ENCODE measurements at regions not wholly inside any gene's neighbourhood (a gene's known extent, or its start where the extent isn't known, plus 50 kb on each side); places are given as distances from the start of the nearest gene placed in this dataset.

GRCh38 chr7:136069840-136070529, 92.8 kb upstream of the MTPN start:
- Histone ChIP-seq H3K9me3 (ENCODE audit: control insufficient read depth in 2 of 2, insufficient read depth in 1 of 2, low read depth in 1 of 2, low read length in 1 of 2) (no peaks in the 10 kb centered on the region), H3K27me3 (ENCODE audit: control insufficient read depth in 3 of 3, insufficient read depth in 3 of 3, low read length in 3 of 3) (no peaks in the 10 kb centered on the region), H3K4me1 (ENCODE audit: control insufficient read depth in 3 of 3, insufficient read depth in 2 of 3, low read depth in 1 of 3, low read length in 2 of 3) (no peaks in the 10 kb centered on the region), H3K27ac (ENCODE audit: low read depth in 1 of 3, low read length in 2 of 3) (no peak overlapping the region), H3K4me3 (ENCODE audit: low read depth in 1 of 3, low read length in 3 of 3) (no peak overlapping the region), H3K36me3 (ENCODE audit: control insufficient read depth in 3 of 3, insufficient read depth in 2 of 3, low read depth in 1 of 3, low read length in 3 of 3) (no peaks in the 10 kb centered on the region)
- 87 to 97% (median 94%) methylated on average over 1 of the region's 1 CpG for WGBS, 3 donors
- FAIRE-seq: no peak
- DNase-seq: no peak

DNA sequence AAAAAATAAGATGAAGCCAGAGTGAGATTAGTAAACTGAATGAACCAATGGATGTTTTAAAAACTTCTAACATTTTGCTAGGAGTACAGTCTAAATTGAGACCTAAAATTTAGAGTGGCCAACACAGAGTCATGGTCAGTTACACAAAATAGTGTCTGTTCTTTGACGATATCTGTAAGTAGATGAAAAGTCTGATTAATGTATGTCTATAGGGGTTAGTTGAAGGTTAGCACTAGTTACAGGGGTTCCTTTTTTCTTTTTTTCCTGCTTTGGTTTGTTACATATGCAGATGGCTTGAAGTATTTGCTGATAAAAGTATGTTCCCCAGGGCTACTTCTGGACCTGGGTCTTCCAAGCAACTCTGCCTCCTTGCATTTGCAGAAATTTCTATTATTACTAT, 90.1 kb upstream of the MTPN start:
- FAIRE-seq: no peak
- 72 to 81% (median 76%) methylated on average over 1 of the region's 1 CpG for WGBS, 3 donors

DNA sequence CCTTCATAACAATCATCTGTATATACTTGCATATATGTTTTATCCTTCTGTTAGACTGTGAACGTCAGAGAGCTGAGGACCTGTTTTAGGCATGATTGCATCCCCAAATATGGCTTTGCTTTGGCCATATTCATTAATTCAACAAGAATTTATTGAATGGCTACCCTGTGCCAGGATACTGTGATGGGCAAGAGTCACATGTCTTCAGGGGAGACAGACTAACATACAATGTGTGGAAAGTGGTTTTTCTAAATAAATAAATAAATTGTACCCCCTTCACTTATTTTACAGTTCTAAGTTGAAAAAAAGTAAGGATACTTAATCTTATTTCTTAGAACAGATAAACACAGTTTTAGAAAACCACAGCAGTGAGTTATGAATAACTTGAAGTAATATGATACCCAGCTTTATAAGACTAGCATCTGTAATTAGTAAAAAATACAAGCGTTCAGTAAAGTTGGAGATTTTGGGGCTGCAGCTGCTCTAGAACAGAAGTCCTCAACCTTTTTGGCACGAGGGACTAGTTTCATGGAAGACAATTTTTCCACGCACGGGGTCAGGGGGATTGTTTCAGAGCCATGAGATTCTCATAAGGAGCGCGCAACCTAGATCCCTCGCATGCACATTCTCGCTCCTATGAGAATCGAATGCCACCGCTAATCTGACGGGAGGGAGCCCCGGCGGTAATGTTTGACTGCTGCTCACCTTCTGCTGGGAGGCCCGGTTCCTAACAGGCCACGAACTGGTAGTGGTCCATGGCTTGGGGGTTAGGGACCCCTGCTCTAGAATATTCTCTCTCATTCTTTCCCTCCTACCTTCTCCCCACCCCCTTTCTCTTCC, 89.4 kb upstream of the MTPN start:
- DNase-seq (no peak), FAIRE-seq (no peak)
- Histone ChIP-seq H3K36me3 (ENCODE audit: control insufficient read depth in 3 of 3, insufficient read depth in 2 of 3, low read depth in 1 of 3, low read length in 3 of 3) (no peaks in the 10 kb centered on the region), H3K4me3 (ENCODE audit: low read depth in 1 of 3, low read length in 3 of 3) (no peak overlapping the region), H3K4me1 (ENCODE audit: control insufficient read depth in 3 of 3, insufficient read depth in 2 of 3, low read depth in 1 of 3, low read length in 2 of 3) (no peaks in the 10 kb centered on the region), H3K9me3 (ENCODE audit: control insufficient read depth in 2 of 2, insufficient read depth in 1 of 2, low read depth in 1 of 2, low read length in 1 of 2) (no peaks in the 10 kb centered on the region), H3K27me3 (ENCODE audit: control insufficient read depth in 3 of 3, insufficient read depth in 3 of 3, low read length in 3 of 3) (no peaks in the 10 kb centered on the region), H3K27ac (ENCODE audit: low read depth in 1 of 3, low read length in 2 of 3) (no peak overlapping the region)
- 85 to 89% (median 88%) methylated on average over 16 of the region's 16 CpGs for WGBS, 3 donors

More for the DNA sequence above, 90.1 kb upstream of the MTPN start:
- Histone ChIP-seq H3K4me3 (ENCODE audit: low read depth in 1 of 3, low read length in 3 of 3) (no peak overlapping the region), H3K4me1 (ENCODE audit: control insufficient read depth in 3 of 3, insufficient read depth in 2 of 3, low read depth in 1 of 3, low read length in 2 of 3) (no peaks in the 10 kb centered on the region), H3K27me3 (ENCODE audit: control insufficient read depth in 3 of 3, insufficient read depth in 3 of 3, low read length in 3 of 3) (no peaks in the 10 kb centered on the region), H3K9me3 (ENCODE audit: control insufficient read depth in 2 of 2, insufficient read depth in 1 of 2, low read depth in 1 of 2, low read length in 1 of 2) (no peaks in the 10 kb centered on the region), H3K36me3 (ENCODE audit: control insufficient read depth in 3 of 3, insufficient read depth in 2 of 3, low read depth in 1 of 3, low read length in 3 of 3) (no peaks in the 10 kb centered on the region), H3K27ac (ENCODE audit: low read depth in 1 of 3, low read length in 2 of 3) (no peak overlapping the region)
- no peak for DNase-seq

DNA sequence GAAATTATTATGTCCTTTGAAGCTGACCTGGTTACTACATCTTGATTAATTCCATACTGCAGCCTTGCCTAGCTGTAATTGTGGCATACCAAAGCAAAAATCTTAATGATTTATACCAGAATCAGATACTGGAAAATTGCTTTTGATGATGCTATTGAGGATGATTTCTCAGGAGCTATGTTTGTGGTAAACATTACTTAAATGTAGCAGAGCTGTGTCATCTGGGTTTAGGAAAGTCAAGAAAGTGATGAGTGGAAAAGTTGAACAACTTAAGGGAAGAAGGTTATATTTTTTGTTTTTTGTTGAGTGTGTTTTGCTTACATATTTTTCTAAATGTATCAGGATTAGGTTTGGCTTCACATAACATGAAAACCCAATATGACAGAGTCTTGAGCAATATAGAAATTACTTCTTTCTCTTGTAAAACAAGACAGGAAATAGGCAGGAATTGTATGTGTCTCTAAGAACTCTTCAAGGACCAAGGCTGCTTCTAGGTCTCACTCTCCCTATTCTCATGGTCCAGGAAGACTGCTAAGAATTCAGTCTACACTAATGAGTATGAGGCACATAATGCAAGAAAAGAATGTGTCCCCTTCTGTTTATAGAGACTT, 87.6 kb upstream of the MTPN start:
- no peak for DNase-seq
- Histone ChIP-seq H3K27ac (ENCODE audit: low read depth in 1 of 3, low read length in 2 of 3) (no peak overlapping the region), H3K4me1 (ENCODE audit: control insufficient read depth in 3 of 3, insufficient read depth in 2 of 3, low read depth in 1 of 3, low read length in 2 of 3) (no peaks in the 10 kb centered on the region), H3K36me3 (ENCODE audit: control insufficient read depth in 3 of 3, insufficient read depth in 2 of 3, low read depth in 1 of 3, low read length in 3 of 3) (no peaks in the 10 kb centered on the region), H3K4me3 (ENCODE audit: low read depth in 1 of 3, low read length in 3 of 3) (no peak overlapping the region), H3K9me3 (ENCODE audit: control insufficient read depth in 2 of 2, insufficient read depth in 1 of 2, low read depth in 1 of 2, low read length in 1 of 2) (no peaks in the 10 kb centered on the region), H3K27me3 (ENCODE audit: control insufficient read depth in 3 of 3, insufficient read depth in 3 of 3, low read length in 3 of 3) (no peaks in the 10 kb centered on the region)
- no peak for FAIRE-seq

DNA sequence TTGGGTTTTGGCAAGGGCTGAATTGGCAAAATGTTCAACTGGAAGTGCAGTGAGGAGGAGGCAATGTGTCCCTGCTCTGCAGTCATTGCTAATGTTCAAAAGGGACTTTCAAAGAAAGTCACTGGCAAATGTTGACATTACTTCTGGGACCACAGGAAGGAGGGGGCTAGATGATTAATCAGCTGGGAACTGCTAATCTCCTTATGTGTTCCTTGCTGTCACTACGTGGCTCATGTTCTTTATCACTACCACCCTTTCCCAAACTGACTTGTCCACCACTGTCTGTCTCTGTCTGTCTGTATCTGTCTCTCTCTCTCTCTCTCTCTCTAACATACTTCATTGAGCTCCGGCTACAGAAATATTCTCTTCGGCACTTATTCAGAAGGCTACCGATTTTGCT, 86.9 kb upstream of the MTPN start:
- no peak for FAIRE-seq

GRCh38 chr7:136063326-136063666, 86.1 kb upstream of the MTPN start:
- FAIRE-seq: no peak
- Histone ChIP-seq H3K9me3 (ENCODE audit: control insufficient read depth in 2 of 2, insufficient read depth in 1 of 2, low read depth in 1 of 2, low read length in 1 of 2) (no peaks in the 10 kb centered on the region), H3K4me1 (ENCODE audit: control insufficient read depth in 3 of 3, insufficient read depth in 2 of 3, low read depth in 1 of 3, low read length in 2 of 3) (no peaks in the 10 kb centered on the region), H3K36me3 (ENCODE audit: control insufficient read depth in 3 of 3, insufficient read depth in 2 of 3, low read depth in 1 of 3, low read length in 3 of 3) (no peaks in the 10 kb centered on the region), H3K27ac (ENCODE audit: low read depth in 1 of 3, low read length in 2 of 3) (no peak overlapping the region), H3K27me3 (ENCODE audit: control insufficient read depth in 3 of 3, insufficient read depth in 3 of 3, low read length in 3 of 3) (no peaks in the 10 kb centered on the region), H3K4me3 (ENCODE audit: low read depth in 1 of 3, low read length in 3 of 3) (no peak overlapping the region)
- WGBS, 3 donors: 81 to 89% (median 81%) methylated on average over 3 of the region's 3 CpGs
- no peak for DNase-seq

More for the DNA sequence above, 86.9 kb upstream of the MTPN start:
- H3K9me3 ChIP-seq (ENCODE audit: control insufficient read depth in 2 of 2, insufficient read depth in 1 of 2, low read depth in 1 of 2, low read length in 1 of 2): no peaks in the 10 kb centered on the region
- H3K4me1 ChIP-seq (ENCODE audit: control insufficient read depth in 3 of 3, insufficient read depth in 2 of 3, low read depth in 1 of 3, low read length in 2 of 3): no peaks in the 10 kb centered on the region
- WGBS, 3 donors: 58 to 63% (median 59%) methylated on average over 4 of the region's 4 CpGs
- H3K36me3 ChIP-seq (ENCODE audit: control insufficient read depth in 3 of 3, insufficient read depth in 2 of 3, low read depth in 1 of 3, low read length in 3 of 3): no peaks in the 10 kb centered on the region
- no peaks in the 10 kb centered on the region for H3K27me3 ChIP-seq (ENCODE audit: control insufficient read depth in 3 of 3, insufficient read depth in 3 of 3, low read length in 3 of 3)
- H3K4me3 ChIP-seq (ENCODE audit: low read depth in 1 of 3, low read length in 3 of 3): no peak overlapping the region
- H3K27ac ChIP-seq (ENCODE audit: low read depth in 1 of 3, low read length in 2 of 3): no peak overlapping the region
- DNase-seq: no peak

- Histone ChIP-seq H3K9me3 (ENCODE audit: control insufficient read depth in 2 of 2, insufficient read depth in 1 of 2, low read depth in 1 of 2, low read length in 1 of 2) (no peaks in the 10 kb centered on the region), H3K27me3 (ENCODE audit: control insufficient read depth in 3 of 3, insufficient read depth in 3 of 3, low read length in 3 of 3) (no peaks in the 10 kb centered on the region), H3K27ac (ENCODE audit: low read depth in 1 of 3, low read length in 2 of 3) (no peak overlapping the region), H3K4me3 (ENCODE audit: low read depth in 1 of 3, low read length in 3 of 3) (no peak overlapping the region), H3K4me1 (ENCODE audit: control insufficient read depth in 3 of 3, insufficient read depth in 2 of 3, low read depth in 1 of 3, low read length in 2 of 3) (no peaks in the 10 kb centered on the region), H3K36me3 (ENCODE audit: control insufficient read depth in 3 of 3, insufficient read depth in 2 of 3, low read depth in 1 of 3, low read length in 3 of 3) (no peaks in the 10 kb centered on the region)
- no peak for FAIRE-seq
- no peak for DNase-seq
- 28 to 35% (median 33%) methylated on average over 4 of the region's 4 CpGs for WGBS, 3 donors
Observed at GRCh38 chr7:136062625-136063325, 85.6 kb upstream of the MTPN start.

DNA sequence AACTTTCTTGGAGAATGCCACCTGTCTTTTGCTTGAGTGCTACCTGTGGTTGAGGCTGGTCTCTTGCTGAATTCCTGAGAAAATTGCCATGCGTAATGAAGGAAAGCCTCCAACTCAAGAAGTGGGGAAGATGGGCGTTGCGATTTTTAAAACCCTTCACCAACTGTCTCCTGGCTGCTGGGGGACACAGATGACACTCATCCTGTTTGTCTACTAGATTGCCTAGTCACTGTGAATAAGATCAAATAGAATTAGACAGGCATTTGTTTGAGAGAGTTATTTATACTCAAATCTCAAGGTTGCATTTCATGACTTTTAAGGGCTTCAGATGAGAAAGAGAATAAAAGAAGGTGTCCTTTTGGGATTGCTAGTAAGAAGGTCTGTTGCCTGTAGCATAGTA, 84.3 kb upstream of the MTPN start:
- no peak for FAIRE-seq

More for the DNA sequence above, 84.3 kb upstream of the MTPN start:
- no peaks in the 10 kb centered on the region for H3K27me3 ChIP-seq (ENCODE audit: control insufficient read depth in 3 of 3, insufficient read depth in 3 of 3, low read length in 3 of 3)
- no peaks in the 10 kb centered on the region for H3K9me3 ChIP-seq (ENCODE audit: control insufficient read depth in 2 of 2, insufficient read depth in 1 of 2, low read depth in 1 of 2, low read length in 1 of 2)
- 89 to 92% (median 90%) methylated on average over 3 of the region's 3 CpGs for WGBS, 3 donors
- H3K36me3 ChIP-seq (ENCODE audit: control insufficient read depth in 3 of 3, insufficient read depth in 2 of 3, low read depth in 1 of 3, low read length in 3 of 3): no peaks in the 10 kb centered on the region
- no peak overlapping the region for H3K27ac ChIP-seq (ENCODE audit: low read depth in 1 of 3, low read length in 2 of 3)
- H3K4me3 ChIP-seq (ENCODE audit: low read depth in 1 of 3, low read length in 3 of 3): no peak overlapping the region
- no peaks in the 10 kb centered on the region for H3K4me1 ChIP-seq (ENCODE audit: control insufficient read depth in 3 of 3, insufficient read depth in 2 of 3, low read depth in 1 of 3, low read length in 2 of 3)
- DNase-seq: no peak

All from small intestine (tissue), 7 donors.